Amygdala (tissue), 56 donors: ENCODE measurements at regions not wholly inside any gene's neighbourhood (a gene's known extent, or its start where the extent isn't known, plus 50 kb on each side); places are given as distances from the start of the nearest gene placed in this dataset.

Source experiments
- DNase-seq, 56 donors: peaks; one replicate each; lab custom pipeline; 2025; lab: John Stamatoyannopoulos, UW

DNA sequence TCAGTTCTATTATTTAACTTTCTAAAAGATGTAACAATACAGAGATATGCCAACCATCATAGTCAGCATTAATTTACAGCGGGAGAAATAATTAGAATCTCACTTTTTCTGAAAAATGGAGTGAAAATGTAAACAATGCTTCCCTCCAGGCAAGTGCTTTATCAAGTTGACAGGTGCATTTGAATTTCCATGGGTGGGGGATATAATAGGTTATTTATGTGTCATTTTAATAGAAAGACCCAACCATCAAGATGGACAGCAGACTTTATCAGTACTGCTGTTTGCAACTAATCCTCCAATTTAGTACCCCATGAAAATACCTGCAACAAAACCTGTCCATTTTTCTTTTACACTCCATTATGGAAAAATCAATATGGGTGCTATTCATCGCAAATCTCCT is 780.1 kb downstream of the TFAP2A start:
- DNase-seq = no peak

DNA sequence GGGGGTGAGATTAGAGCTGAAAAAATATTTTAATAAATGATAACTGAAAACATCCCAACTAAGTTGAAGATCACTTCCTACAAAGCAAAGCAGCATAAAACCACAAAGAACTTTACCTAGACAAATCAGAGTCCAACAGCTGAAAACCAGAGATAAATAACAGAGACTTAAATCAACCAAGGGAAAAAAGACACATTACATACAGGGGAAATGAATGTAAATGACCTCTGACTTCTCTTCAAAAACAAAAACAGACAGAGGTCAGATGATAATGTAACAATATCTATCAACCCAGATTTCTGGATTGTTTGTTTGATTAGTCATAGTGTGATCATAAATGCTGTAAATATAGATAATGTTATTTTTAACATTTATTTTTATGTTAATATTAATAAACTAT is 782.8 kb downstream of the TFAP2A start:
- DNase-seq = no peak

DNA sequence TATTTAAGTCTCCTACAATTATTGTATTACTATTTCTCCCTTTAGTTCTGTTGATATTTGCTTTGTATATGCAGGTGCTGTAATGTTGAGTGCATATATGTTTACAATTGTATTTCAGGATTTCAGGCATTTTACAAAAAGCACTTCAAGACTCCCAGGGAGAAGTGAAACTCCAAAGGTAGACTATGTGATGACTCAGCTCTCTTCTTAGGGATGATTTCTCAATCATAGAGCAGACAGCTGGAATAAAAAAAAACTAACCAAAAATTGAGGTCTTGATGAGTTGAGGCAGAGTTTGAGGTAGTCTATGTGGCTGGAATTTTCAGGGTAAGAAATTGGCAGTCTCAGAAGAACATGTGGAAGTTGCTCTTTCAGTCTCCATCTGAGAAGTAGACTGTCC is 786.1 kb downstream of the TFAP2A start:
- no peak for DNase-seq

DNA sequence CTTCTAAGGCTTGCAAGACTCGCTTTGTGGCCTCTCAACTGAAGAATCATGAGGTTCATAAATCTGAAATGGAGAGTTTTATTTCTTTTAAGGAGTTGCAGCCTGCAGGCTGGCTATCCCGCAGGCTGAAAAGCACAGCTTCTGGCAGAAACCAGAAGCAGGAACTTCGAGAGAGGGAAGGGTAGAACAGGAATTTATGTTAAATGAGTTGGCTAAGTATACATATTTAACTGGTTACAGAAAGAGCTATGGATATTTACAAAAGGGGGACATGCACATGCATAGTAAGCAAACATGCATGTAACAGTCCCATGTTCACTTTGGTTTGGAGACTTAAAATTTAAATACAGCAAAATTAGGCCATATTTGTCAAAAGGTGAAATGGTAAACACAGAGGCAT is 787.0 kb downstream of the TFAP2A start:
- DNase-seq = no peak

DNA sequence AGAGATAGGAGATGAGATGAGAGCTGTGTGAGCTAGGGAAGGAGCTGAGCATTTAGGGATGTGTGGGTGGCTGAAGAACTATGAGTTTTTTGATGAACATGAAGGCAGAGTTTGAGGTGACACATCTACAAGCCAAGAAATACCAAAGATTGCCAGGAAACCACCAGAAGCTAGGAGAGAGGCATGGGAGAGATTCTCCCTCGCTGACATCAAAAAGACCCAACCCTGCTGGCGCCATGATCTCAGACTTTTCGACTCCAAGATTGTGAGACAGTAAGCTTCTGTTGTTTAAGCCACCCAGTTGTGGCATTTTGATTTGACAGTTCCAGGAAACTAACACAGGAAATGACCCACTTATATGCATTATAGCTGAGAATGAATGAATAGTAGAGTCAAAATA is 790.9 kb downstream of the TFAP2A start:
- no peak for DNase-seq

DNA sequence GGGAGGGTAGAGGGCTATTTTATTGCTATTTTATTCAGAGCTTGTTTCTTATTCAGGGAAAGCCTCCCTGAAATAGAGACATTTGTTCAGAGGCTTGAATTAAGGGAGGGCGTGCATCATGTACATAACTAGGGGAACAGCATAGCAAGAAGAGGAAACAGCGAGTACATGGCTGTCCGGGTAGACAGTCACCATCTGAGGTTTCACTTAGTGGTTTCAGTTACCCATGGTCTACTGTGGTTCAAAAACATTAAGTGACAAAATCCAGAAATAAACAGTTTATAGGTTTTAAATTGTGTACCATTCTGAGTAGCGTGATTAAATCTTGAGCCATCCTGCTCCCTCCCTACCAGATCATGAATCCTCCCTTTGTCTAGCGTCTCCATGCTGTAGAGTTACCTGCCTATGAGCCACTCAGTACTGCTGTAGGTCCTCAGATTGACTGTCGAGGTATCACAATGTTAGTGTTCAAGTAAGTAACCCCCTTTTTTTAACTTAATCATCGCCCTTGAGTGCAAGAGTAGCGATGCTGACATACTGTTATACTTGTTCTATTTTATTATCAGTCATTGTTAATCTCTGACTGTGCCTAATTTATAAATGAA is 791.5 kb downstream of the TFAP2A start:
- DNase-seq = no peak

DNA sequence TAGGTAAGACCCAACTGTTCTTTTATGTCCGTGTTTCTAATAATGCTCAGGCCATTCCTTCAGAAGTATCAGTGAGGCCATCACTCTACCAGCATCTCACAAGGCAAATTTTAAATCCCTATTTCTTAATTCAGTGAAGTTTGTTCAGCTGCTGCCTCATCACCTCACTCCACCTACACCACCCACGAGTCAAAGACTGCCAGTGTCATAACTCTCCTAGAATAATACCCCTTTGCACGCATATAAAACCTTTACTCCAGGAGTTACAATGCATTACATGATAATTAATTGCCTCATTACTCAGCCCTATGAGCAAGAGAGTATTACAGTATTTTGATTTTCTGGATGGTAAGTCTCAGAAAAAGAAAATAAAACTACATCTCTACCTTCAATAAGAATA is 793.6 kb downstream of the TFAP2A start:
- no peak for DNase-seq

DNA sequence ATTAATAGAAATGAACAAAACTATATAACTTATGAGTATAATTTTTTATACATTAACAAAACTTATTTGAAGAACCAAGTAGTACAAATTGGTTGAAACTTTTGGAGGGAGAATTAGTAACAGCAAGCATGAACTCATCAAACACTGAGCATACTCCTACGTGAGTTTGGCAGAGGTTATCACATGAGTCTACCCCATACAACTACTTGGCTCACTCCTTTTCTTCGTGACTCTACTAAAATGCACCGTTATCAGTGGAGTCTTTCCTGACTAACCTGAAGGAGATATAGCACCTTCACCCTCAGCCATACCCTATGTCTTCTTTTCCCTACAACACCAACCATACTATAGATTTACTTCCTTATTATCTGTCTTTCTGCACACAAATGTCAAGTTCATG is 794.2 kb downstream of the TFAP2A start:
- no peak for DNase-seq

DNA sequence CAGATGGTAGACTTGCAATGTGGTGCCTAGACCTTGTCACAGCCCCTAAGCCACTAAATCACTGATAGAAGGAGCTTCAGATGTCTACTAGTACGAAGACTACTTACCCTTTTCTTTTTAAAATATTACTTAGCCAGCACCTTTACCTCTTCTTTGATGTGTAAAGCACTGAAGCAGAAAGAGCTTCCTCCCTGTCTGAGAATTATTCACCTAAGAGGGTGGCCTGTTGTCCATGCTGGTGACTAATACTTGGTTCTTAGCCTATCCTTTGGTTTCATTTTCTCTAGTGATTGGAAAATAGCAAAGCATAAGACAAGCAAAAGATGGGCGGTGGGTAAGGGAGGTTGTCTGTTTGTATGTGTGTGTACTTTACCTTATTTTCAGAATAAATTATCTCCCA is 794.6 kb downstream of the TFAP2A start:
- DNase-seq = no peak

DNA sequence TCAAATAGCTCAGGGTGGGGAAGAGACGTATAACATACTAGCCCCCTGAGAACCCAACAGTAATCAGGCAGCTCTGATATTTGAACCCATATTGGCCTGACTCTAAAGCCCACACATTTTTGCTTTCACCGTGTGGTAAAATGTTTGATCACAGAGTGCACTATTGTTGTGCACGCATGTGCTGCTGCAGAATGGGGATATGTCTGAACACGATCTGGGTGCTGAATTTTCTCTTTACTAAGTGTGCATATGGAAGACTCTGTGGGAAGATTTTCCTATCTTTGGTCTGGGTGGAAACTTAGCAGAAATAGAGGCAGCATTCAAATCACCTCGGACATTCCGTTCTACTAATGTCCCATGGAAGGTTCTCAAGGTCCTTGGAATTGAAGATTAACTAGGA is 800.1 kb downstream of the TFAP2A start:
- DNase-seq = no peak

DNA sequence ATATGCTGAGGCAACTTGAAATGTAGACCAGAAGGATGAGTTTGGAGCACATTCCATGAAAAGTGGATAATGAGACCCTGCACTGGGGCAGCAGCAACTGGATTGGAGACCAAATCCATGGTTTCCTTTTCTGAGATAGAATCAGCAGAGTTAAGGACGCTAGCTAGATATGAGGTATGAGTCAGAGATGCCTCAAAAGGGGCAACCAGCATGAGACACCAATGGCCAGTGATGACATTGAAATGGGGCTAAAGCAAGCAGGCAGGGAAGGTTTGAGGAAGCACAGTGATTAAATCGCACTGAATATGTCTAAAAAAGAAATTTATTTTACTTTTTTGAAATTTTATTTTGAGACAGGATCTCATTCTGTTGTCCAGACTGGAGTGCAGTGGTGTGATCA is 802.4 kb downstream of the TFAP2A start:
- no peak for DNase-seq

DNA sequence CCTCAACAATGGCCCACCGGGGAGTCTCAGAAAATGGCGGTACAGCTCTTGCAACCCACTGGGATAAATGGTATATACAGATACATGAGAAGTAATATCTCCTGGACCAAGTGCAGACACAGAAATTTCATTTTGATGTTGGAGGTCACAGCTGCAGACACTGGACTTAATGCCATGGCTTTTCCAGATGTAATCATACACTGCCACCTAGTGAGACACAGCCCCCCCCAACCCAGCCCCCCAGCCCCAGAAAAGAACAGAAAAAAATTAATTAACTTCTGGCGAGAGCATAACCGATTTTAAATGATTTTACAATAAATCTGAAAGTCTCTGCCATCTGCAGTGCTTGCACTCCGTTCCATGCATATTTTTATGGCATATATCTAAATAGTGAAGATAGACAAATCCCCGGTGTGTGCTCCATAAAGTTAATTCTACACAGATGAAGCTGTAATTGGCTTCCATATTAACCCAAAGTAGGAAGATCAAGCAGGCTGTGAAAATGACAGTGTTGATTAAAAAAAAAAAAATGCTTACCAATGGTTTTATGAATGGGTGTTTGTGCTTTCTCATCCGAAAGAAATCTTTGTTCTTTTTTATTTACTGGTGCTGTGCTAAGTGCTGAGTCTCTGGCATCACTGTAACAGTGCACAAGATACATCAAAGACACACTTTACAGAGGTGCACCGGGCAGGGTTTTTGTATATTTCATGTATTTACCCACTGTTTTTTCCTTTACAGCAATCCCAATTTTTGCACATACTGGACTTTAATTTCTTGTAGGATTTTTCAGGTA is 804.1 kb downstream of the TFAP2A start:
- no peak for DNase-seq

DNA sequence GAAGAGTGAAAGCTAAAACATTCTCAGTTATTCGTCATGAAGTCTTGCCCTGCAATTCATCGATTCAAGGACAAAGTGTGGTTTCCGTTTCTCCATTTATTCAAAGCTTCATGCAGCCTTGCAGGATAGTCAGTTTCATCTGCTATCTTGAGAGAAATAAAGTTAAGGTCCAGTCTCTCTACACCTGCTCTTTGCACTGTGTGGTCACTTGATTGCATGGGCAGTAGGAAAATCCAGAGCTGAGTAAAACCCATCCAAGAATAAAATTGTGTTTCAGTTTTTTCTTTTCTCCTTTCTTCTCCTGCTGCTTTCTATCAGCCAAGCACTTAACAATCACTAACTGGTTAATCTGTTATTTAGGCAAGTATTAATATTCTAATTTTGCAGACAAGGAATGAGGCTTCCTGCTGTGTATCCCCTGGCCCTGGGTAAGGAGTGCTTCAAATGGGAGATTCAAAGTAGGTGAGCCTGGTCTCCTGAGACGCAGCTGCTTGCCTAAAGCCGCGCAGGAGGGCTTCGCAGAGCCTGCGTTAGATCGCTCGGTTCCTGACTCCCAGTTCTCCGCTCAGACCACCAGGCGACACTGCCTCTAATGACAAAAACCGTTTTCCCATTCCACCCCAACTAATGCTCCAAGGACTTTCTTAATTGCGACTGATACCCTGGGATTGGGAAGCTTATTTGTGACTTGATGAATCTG is 808.3 kb downstream of the TFAP2A start:
- DNase-seq = no peak

DNA sequence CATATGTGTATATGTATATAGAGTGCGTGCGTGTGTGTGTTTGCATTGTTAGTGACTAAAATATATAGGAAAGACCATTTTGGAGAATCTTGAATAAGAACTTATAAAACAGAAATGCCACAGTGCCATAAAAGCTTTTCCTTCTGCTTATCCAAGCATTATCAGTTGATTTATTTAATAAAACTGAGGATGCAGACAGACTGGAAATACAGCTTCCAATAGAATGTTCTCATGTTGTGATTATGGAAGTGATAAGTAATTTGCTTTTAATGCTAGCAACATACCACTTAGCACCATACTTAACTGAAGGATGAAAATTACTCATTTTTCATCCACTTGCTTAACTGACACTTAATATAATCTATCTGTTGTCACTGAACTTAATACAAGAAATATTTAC is 820.1 kb downstream of the TFAP2A start:
- no peak for DNase-seq

DNA sequence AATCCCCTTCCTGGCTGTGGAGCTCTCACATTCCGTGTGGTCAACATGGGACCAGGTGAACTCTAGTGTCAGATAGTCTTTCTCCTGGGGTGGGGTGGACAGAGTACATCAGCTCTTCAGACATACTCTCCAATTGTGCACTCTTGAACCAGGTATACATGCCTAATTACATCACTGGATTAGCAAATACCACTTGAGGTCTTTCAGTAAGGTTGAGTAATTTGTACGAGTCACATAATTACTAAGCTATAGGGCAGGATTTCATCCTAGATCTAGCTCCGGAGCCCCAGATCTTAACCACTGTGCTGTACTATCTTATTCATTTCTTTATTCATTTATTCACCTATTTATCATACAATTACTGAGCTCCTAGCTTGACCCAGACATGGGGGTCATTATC is 821.3 kb downstream of the TFAP2A start:
- no peak for DNase-seq

DNA sequence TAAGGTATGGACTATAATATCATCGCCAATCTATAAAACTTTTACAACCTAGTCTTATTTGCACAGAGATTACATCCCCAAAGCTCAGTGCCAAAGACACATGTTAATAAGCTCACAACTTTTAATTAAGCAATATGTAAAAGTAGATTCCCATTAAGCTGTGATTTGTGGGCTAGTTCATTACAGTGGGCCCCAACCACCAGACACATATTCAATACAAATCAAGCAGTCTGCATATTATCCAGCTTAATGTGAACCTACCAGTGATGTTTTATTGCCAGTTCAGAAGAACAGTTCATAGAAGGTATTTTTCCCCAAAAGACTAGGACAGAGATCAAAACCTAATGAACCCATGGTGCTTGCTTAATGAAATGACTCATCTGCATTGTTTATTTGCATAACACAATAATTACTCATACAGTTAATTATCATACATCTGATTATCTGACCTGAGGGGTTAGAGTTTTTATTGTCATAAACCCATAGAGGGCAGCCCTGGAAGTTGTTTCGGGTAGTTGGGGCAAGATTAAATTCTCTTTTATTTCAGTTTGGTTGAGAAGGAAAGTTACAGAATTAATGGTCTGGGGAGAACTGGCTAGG is 831.0 kb downstream of the TFAP2A start:
- no peak for DNase-seq

DNA sequence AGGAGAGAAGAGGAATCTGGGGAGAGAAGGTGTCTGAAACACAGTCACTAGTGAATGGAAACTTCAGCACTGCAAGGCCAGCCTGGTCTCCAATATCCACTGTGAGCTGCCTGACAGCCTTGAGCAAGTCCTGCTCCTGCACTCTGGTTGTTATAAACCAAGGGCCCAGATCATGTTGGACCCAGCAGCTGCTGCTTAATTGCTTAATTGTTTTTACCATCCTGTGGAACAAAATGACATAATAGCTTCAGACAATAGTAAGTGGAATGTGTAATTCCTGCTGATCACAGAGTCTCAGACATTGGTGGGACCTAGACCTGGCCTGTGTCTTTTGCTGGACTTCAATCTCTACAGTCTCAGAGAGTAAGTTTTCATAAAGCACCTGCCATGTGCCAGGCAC is 833.7 kb downstream of the TFAP2A start:
- DNase-seq = no peak

DNA sequence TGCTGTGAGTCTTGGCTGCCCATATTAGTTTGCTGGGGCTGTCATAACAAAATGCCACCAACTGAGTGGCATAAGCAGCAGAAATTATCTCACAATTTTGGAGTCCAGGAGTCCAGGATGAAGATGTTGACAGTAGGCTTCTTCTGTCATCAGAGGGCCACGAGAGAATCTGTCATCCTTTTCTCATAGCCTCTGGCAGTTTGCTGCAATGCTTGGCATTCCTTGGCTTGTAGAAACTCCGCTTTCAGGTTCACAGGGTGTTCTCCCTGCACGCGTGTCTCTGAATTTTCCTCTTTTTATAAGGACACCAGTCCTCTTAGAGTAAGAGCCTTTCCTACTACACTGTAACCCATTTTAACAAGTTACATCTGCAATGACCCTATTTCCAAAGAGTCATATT is 838.4 kb downstream of the TFAP2A start:
- DNase-seq = no peak

DNA sequence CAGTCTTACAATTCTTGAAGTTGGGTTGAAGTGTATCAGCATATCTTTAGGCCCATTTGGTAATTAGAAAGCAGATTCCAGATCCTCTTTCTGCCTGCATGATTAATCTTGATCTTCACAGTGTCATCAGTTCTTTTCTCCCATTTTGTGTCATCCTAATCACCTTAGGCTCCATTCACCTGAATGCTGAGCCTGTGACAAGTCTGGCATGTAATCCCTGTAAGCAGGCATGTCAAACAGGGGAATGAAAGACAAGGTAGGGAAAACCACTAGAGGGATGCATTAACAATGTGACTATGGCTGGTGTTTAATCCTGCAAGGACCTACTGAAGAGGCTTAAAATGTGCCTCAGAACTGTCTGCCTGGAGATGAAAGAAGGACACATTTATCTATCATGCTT is 848.8 kb downstream of the TFAP2A start:
- DNase-seq = no peak

DNA sequence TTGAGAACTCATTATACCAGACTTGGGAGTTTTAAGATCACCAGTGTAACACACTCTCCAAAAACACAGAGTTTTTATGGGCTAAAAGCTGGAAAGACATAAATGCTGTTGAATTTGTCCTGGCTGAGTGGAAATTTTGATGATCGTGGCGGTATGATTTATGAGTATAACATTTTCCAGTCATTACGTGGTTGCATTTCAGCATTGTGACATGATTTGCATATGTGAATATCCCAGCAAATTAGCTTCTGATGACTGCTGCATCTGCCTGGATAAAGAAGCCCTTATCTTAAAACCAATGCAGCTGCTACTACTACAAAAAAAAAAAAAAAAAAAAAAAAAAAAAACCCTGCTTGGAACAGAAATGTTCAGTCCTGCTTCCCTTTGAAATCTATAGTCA is 850.9 kb downstream of the TFAP2A start:
- no peak for DNase-seq

DNA sequence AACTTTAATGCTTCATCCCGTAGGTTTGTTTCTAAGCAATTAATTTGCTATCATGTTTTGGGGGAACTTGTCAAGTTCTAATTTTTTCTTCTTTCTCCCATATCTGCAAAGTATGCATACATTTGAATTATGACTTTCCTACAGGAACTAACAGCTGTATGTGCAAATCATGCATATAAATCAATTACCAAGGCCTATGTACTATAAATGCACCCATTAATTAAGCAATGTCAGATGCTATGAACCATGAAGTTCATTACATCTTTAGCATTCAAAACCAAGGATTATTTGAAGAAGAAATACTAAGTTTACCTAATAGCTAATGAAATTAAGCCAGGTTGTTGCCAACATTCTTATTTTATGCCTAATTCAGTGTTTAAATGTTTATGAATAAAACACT is 851.3 kb downstream of the TFAP2A start:
- DNase-seq = no peak

DNA sequence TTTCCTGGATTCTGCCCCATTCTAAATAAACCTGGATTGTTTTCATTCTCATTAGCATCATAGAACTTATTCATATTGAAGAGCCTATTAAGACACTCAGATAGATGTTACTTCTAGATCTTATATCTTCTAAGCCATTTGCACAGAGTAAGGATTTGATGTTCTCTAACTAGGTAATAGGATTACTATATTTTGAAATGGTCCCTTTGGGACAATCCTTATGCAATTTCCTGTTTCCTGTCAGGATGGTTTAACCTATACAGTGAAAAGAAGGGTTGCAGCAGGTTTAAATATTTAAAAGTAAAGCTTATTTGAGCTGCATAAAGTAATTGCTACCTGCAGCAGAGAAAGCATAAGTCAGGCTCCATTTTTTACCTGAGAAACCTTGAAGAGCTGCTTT is 860.1 kb downstream of the TFAP2A start:
- DNase-seq = no peak
